Lung (tissue), 11 donors: ENCODE measurements at regions not wholly inside any gene's neighbourhood (a gene's known extent, or its start where the extent isn't known, plus 50 kb on each side); places are given as distances from the start of the nearest gene placed in this dataset.
A peak's percentile ranks its signal among the peaks of the same experiment; 100 is the strongest.

Experiments used
- ATAC-seq: fragments of 200-7000 bp; cut with Tn5 transposase; one replicate; pipeline ENCODE4 v1.9.1; 2020; ENCODE audit warnings: moderate number of reproducible peaks; ENCODE audit not compliant: insufficient read depth, low FRiP score
- DNase-seq, 3 donors: peaks; one replicate each; pipeline ENCODE4 v3.0.0-alpha.2; 2013 to 2017
- H3K27ac ChIP-seq, 2 donors: one replicate each; pipeline ENCODE4 v1.5.1; 2013; ENCODE audit warnings: mild to moderate bottlenecking in 2 of 2, moderate library complexity in 2 of 2, control low read depth in 1 of 2, inconsistent platforms in 1 of 2, low read depth in 1 of 2, low read length in 1 of 2
- H3K27me3 ChIP-seq, 3 donors: one replicate each; pipeline ENCODE4 v1.5.1; 2013; ENCODE audit warnings: low read length in 2 of 3; ENCODE audit not compliant: control insufficient read depth in 3 of 3, insufficient read depth in 3 of 3
- H3K36me3 ChIP-seq, 4 donors: one replicate each; pipeline ENCODE4 v1.5.1; 2013; ENCODE audit warnings: low read length in 4 of 4, mild to moderate bottlenecking in 1 of 4, moderate library complexity in 1 of 4; ENCODE audit not compliant: control insufficient read depth in 4 of 4, insufficient read depth in 4 of 4
- H3K4me1 ChIP-seq, 5 donors: one replicate each; pipeline ENCODE4 v1.5.1; 2013; ENCODE audit warnings: low read length in 5 of 5, mild to moderate bottlenecking in 2 of 5, moderate library complexity in 1 of 5; ENCODE audit not compliant: control insufficient read depth in 5 of 5, insufficient read depth in 5 of 5
- H3K4me3 ChIP-seq: one replicate; pipeline ENCODE4 v1.5.1; 2013; ENCODE audit warnings: mild to moderate bottlenecking, control low read depth, moderate library complexity
- H3K9ac ChIP-seq, 2 donors: one replicate each; pipeline ENCODE4 v1.5.1; 2013; ENCODE audit warnings: low read length in 2 of 2, control low read depth in 1 of 2; ENCODE audit not compliant: insufficient read depth in 1 of 2
- H3K9me3 ChIP-seq, 4 donors: one replicate each; pipeline ENCODE4 v1.5.1; 2013; ENCODE audit warnings: low read length in 3 of 4, mild to moderate bottlenecking in 1 of 4, moderate library complexity in 1 of 4; ENCODE audit not compliant: control insufficient read depth in 4 of 4, insufficient read depth in 3 of 4
- CTCF ChIP-seq: IDR thresholded peaks from 2 replicates; pipeline ENCODE4 v1.5.1; 2012; ENCODE audit warnings: mild to moderate bottlenecking; ENCODE audit errors: control extremely low read depth, extremely low read depth
- WGBS, 2 donors: extraction: QIAGEN DNeasy Blood & Tissue Kit; methylation state at CpG; one replicate each; pipeline ENCODE4 v1.1.7; 2013; 5-methylcytosine and 5-hydroxymethylcytosine counted together
- donor health status: control.
- donor health status: control.
- donor health status: Bipolar disorder and iron deficiency.
- donor health status: healthy.
- donor health status: DM: yes; HTN: yes; CAD: no.

DNA sequence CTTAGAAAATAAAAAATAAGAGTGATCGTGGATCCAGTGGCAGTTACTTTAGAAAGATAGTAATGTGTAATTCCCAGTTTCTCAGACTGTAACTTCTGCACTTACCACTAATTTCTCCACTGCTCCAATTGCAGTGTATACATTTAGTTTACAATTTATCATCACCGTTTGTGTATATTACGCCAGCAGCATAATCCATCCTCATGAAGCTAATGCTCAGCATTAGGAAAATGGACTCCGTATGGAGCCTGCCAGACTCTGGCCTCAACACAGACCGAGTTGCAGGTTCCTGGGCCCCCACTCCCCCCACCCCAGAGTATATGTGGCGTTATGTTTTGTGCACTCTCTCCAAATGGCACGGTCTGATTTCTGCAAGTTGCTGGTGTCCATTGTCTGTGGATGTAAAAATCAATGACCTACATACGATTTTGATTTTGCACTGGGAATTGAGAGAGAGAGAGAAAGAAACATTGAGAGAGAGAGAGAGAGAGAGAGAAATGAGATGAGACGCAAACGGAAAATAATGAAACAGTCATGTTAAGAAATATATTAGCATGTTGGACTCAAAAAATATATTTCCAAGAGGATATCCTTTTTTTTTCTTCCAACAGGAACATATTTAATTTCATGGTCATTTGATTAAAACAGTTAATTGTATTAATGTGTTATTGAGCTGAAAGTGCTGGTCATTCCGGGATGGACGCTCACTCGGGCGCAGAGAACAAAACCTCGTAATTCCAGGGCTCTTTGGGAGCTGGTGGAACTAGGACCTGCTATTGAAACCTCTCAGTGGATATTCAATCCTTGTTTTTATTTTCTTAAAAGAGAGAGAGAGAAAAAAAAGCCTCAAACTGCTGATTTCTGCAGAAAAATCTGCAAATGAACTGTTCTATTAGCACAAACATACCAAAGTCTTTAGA is 278.8 kb downstream of the TSHZ3 start:
- Histone ChIP-seq H3K9me3 (peaks cover 0 to 4% (median 0%) of the 10 kb centered on the region in 4 donors), H3K27ac (no peak overlapping the region), H3K9ac (no peak overlapping the region), H3K4me3 (no peak overlapping the region), H3K36me3 (no peaks in the 10 kb centered on the region), H3K4me1 (peaks cover 0 to 44% (median 6%) of the 10 kb centered on the region in 5 donors), H3K27me3 (peaks cover 0 to 13% (median 2%) of the 10 kb centered on the region in 3 donors)
- no peak for ATAC-seq
- DNase-seq = peak; percentile 25 to 73 (median 63)
- 74 to 80% methylated on average over 15 of the region's 15 CpGs for WGBS, 2 donors
- no peak for TF ChIP-seq CTCF

DNA sequence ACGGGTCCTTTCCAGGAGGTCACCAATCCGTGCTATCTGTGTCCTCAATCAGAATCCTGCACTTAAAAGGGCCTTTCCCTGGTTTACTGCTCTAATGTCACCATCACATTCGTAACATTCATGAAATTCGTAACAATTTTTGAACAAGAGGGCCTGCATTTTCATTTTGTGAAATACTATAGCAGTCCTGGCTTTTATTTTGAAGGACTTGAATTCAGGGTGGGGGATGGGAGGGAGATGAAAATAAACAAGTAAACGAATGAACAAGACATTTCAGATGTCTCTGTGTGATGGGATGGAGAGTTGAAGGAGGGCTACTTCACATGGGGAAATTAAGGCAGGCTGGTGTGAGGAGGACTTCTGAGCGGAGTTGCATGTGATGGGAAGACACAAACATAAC is 281.0 kb downstream of the TSHZ3 start:
- H3K9me3 ChIP-seq = peaks cover 0 to 5% (median 0%) of the 10 kb centered on the region in 4 donors
- DNase-seq (no peak), ATAC-seq (no peak)
- WGBS, 2 donors = 80 to 85% methylated on average over 6 of the region's 6 CpGs
- no peak overlapping the region for H3K27ac ChIP-seq
- H3K4me3 ChIP-seq = no peak overlapping the region
- H3K4me1 ChIP-seq = peaks cover 0 to 22% (median 0%) of the 10 kb centered on the region in 5 donors
- H3K27me3 ChIP-seq = peaks cover 0 to 15% (median 3%) of the 10 kb centered on the region in 3 donors
- H3K36me3 ChIP-seq = no peaks in the 10 kb centered on the region
- no peak for TF ChIP-seq CTCF
- no peak overlapping the region for H3K9ac ChIP-seq

DNA sequence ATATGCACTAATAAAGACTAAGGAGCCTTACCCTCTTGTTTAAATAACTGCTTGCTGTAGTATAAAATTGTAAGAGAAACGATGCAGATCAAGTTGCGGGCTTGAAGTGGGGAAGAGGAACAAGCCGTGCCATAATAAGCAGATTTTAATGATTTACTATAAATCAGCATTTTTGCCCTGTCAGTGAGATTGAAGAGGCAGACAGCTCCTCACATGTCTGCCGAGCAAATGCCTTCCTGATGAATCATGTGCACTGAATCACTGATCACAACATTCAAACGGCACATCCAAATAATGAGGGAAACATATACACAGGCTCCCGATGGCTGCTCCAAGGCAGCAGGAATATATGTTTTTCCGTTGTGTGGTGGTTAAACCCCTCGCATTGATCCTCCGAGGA is 282.9 kb downstream of the TSHZ3 start:
- WGBS, 2 donors = 60 to 77% methylated on average over 9 of the region's 9 CpGs
- TF ChIP-seq CTCF = no peak
- Histone ChIP-seq H3K9me3 (peaks cover 0 to 5% (median 0%) of the 10 kb centered on the region in 4 donors), H3K27me3 (peaks cover 0 to 15% (median 3%) of the 10 kb centered on the region in 3 donors), H3K4me3 (no peak overlapping the region), H3K4me1 (peaks cover 0 to 13% (median 0%) of the 10 kb centered on the region in 5 donors), H3K36me3 (no peaks in the 10 kb centered on the region), H3K27ac (no peak overlapping the region), H3K9ac (no peak overlapping the region)
- DNase-seq (no peak), ATAC-seq (no peak)
